NK-92 treated with Interleukin-12 subunit alpha and Interleukin-12 subunit beta, amount 100 ng/mL, for 24 hours (cell line): ENCODE measurements at regions not wholly inside any gene's neighbourhood (a gene's known extent, or its start where the extent isn't known, plus 50 kb on each side); places are given as distances from the start of the nearest gene placed in this dataset.
"Not testable (repeated sequence)": the region's sequence is repeated elsewhere in the genome, so short reads cannot be mapped to it uniquely, and the experiment has no call there.

ENCODE experiments used
- DNase-seq: peaks from one replicate; lab custom pipeline; 2025; lab: John Stamatoyannopoulos, UW

DNA sequence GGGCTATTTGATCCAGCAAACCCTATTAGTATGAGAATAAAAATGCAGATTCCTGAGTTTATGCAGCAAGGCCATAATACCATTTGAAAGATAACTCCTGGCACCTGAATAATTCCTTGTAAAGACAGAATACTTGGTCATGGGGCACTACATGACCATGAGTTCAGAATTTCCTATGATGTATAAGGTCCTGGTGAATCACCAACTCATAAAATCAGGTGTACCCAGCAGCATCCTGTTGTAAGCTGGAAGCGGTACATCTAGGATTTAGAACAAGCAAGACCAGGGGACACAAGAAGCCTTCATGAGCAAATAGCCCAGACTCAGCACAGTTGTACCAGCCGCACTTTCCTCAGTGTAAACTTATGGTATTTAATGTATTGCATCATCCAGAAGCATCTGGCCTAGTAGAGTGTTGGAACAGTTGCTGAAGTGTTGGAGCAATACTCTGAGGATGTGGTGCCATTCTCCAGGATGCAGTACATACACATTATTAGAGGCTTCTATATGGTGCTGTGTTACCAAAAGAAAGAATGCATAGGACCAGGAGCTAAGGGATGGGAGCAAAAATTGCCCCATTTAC, 233.4 kb downstream of the SQOR start:
- DNase-seq: no peak

DNA sequence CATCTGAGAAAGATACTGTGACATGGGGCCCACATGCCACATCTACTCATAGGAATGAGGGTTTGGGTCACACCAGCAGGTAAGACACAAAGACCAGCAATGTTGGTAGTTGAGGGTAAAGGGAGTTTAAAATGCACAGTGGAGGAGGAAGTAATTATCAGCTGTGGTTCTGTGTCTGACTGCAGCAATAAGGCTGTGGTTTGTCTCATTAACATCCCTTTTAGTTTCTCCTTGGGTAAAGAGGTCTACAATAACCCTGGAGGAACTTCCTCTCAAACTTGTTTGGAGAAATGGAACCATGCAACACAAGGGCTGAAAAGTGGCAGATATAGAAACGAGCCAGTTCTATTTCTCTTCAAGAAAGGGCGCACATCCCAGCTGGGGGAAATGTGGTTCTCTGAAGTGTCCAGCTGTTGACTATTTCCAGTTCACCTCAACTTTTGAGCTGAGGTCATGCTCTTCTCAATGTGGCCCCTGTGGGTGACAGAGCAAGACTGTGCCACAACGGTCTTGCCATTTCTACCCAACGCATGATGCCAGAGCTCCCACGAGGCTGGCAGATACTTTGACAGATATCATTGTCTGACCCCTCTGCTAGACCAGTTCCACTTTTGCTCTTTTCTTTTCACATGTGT, 234.3 kb downstream of the SQOR start:
- DNase-seq: no peak

DNA sequence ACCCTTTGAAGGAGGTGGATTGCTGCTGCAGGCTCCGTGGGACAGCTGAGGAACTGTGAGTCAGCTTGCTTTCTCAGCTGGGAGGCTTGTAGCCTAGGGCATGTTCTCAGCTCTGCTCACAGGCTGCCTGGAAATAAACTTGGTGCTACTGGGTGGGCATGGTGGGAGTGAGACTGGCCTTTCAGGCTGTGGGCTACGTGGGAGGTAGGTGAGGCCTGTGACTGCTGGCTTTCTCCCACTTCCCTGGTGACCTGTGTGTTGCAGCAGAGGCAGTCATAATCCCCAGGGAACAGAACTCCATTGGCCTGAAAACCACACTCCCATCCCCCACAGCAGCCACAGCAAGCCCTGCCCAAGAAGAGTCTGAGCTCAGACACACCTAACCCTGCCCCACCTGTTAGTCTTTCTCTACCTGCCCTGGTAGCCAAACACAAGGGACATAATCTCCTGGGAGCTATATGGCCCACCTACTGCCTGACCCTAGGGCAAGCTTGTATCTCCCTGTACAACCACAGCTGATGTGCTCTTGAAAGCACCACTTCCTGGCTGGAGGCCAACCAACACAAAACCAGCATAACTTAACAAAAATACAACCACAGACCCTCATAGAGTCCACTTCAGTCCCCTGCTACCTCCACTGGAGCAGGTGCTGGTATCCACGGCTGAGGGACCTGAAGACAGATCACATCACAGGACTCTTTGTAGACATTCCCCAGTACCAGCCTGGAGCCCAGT, 236.5 kb downstream of the SQOR start:
- DNase-seq: no peak

DNA sequence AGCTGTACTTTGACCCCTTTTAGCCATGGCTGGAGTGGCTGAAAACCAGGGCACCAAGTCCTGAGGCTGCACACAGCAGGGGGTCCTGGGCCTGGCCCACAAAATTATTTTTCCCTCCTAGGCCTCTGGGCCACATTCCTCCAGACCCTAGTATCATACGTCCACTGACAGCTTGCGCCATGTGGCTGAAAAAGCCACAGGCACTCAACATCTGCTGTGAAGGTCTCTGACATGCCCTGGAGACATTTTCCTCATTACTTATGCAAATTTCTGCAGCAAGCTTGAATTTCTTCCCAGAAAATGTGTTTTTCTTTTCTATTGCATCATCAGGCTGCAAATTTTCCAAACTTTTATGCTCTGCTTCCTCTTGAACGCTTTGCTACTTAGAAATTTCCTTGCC, 239.0 kb downstream of the SQOR start:
- no peak for DNase-seq

DNA sequence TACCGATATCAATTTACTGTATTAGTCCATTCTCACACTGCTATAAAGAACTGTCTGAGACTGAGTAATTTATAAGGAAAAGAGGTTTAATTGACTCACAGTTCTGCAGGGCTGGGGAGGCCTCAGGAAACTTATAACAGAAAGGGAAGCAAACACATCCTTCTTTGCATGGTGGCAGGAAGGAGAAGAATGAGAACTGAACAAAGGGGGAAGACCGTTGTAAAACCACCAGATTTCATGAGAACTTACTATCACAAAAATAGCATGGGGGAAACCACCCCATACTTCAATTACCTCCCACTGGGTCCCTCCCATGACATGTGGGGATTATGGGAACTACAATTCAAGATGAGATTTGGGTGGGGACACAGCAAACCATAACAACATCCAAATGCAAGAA, 239.7 kb downstream of the SQOR start:
- DNase-seq: not testable (repeated sequence)

DNA sequence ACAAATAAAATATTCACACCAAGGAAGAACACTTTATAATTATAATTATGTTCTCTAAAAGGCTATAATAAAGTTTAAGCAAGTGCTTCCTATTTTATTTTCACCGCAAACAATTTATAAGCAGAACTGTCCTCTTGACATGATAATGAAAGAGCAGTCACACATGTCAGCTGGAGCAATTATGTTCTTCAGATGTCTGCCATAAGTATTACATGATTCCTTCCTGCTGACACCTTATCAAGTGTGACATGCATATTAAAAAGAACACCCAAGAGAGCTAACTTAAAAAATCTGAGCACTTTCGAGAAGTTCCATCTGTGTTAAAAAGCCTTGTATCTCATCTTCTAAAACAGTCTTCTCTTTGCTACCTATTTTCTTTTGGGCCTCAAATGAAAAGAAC, 249.5 kb downstream of the SQOR start:
- DNase-seq: no peak

DNA sequence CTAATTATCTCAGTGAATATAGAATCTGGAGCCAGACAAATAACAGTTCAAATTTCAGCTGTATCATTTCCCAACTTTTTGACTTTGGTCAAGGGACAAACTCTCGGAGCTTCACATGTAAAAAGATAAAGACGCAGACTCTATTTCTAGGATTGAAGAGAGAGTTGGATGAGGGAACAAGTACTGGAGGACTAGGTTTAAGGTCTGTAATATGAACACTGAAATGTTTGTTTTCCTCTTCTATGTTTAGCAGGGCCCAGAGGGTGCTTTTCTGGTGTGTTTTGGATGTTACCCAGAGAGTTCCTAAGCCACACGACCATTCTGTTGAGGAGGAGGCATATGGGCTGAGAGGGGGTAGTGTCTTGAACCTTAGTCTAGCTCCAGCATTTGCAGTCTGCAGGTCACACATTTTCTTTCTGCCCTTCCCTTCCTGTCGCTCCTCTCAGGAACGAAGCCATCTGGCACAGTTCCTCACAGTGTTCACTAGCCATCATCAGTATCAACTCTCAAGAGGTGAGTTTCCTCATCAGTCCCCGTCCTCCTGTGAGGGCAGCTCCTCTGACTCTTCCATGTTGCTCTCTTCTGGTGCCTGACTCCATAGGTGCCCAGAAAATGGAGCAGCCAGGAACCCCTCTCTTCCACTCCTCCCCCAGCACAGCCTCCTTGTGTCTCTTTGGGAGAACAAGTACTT, 250.1 kb downstream of the SQOR start:
- DNase-seq: no peak

DNA sequence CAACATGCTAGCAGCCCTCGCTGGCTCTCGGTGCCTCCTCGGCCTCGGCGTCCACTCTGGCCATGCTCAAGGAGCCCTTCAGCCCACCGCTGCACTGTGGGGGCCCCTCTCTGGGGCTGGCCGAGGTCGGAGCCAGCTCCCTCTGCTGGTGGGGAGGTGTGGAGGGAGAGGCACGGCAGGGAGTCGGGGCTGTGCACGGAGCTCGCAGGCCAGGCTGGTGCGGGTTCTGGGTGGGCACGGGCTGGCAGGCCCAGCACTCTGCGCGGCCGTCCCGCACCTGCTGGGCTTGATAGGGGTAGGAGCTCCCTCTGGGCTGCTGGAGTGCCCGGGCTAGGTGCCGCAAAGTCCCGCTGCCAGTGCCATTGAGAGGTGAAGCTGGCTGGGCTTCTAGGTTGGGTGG, 251.0 kb downstream of the SQOR start:
- no peak for DNase-seq

DNA sequence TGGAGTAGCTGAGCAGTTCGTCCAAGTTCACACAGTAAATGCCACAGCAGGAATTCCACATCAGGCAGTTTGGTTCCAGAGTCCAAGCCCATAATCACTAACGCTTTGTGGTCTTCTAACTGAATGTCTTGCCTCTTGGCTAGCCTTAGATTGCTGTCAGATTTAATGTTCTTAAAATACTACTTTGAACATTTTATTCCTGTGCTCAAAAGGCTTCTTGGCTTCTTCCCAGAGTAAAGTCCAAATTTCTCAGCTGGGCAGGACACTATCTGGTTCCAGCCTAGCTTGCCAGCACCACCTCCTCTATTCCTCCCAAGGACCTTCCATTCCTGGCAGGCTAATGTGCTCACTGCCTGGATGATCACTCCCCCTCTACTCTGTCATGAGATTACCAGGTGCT, 256.9 kb downstream of the SQOR start:
- no peak for DNase-seq

DNA sequence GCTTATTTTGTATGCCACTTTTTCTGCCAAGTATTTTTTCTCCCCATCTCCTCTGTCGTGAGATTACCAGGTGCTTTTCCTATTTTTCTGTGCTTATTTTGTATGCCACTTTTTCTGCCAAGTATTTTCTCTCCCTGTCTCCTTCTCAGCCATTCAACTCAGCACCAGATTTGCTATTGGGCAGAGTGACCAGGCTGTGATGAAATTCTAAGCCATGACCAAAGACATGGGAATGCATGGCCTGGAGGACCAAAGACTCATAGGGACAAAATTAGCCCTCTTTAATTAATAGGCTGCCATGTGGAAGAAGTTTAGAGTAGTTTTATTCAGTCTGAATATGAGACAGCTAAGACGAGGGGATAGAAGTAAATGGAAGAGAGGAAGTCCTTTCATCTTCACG, 257.4 kb downstream of the SQOR start:
- DNase-seq: no peak

DNA sequence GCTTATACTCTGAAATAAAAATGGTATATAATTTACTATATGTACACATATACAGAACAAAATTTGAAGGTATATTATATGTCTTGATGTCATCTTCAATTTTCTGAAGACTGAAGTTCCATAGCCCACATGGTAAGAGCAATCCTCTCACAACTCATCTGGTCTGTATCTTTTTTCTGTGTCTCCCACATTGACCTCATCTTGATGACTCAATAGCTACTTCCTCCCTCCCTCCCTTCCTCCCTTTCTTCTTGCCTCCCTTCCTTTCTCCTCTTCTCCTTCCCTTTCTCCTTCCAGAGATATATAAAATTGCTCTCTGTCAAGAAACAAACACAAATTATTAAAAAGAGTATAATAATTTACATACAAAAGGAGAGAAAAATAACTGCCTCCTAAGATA, 268.5 kb downstream of the SQOR start:
- DNase-seq: no peak

DNA sequence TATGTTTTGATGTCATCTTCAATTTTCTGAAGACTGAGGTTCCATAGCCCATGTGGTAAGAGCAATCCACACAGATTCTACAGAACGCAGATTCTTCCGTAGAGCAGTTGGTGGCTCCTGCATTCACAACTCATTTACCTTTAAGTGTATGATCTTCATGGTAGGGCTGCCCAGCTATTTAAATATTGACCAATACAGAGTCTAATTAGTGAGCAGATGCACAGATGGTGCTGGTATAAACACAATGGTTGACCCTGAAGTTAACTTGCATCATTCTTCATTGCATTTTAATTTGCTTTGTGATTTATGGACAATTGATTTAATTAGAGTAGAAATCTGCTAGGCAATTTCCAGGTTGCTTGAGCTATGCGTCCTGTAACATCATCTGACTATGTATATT, 269.2 kb downstream of the SQOR start:
- no peak for DNase-seq

DNA sequence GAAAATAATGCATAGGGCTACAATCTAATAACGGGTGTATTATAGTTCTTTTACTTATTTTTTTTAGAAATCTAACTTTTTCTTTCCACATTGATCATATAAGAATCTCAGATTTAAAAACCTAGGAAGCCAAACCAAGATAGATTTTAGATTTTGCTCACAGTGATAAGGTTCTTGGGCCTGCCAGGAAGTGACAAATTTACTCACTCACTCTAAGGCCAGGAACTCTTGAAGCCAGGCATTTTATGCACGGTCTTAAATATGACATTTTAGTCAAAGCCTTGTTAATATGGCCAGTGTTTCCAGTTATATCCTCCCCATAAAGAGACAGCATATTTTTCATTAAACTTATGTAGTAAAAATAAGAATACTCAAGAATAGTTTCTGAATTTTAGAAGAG, 271.4 kb downstream of the SQOR start:
- DNase-seq: no peak

DNA sequence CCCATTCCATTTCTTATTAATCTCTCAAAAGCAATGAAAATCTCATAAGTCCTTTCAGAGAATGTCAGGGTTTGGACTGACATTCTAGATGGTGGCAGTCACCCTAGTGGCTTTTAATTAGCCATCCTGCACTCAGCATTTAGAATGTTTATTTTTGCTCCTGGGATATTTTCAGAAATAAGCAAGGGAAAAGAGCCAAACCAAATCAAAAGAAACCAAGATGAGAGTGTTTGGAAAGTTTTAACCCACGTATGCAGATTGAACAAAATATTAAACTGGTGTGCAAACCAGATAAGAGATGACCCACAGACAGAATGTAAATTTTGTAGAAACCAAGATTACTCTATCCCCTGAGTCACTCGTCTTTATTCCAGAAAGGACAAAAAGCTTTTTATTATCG, 275.8 kb downstream of the SQOR start:
- DNase-seq: no peak

DNA sequence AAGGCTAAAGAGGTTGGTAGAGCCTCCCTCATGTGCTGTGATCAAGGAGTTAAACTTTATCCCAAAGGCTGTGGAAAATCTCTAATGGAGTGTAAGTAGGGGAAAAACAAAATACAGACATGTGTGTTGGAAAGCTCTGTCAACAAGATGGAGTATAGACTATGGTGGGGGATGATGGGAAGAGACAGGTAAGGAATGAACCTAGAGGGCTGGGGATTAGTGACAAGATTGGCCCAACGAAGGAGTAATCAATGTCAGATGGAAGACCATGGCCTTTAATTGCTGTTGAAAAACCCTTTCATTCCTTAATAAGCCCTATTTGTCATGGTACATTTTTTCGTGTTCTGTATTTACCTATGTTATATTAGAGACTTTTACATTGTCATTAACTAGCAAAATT, 278.6 kb downstream of the SQOR start:
- DNase-seq: no peak

DNA sequence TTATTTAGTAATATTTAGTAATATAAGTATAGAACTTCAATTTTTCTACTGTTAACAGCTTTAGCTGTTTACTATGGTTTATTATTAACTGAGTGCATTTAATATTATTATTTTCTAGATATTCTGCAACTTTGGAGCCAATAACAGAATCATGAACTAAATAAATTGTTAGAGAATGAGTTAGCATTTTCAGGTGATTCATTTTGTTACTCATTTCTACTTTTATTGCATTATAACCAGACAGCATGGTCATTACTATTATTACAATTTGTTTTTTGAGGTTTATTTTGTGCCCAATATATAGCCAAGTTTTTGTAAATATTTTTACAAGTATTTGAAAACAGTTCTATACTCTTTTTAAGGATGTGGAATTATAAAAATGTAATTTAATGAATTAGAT, 279.6 kb downstream of the SQOR start:
- DNase-seq: no peak

DNA sequence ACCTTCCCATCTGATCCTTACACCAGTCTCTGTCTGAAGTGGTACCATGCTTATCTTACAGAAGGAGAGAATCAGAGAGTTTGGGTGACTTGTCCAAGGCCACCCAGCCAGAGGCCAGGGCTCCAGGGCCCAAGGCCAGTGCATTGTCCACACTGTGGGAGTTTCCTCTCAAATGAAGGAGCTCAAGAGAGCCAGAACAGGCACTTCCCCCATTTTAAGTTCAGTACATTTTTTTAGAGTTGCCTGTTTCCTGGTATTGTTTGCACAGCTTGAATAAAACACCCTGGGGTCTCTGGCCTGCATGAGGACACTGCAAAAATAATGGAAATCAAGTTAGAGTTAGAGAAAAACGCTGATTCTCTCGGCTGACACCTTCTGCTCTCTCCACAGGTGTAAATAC, 284.0 kb downstream of the SQOR start:
- no peak for DNase-seq

DNA sequence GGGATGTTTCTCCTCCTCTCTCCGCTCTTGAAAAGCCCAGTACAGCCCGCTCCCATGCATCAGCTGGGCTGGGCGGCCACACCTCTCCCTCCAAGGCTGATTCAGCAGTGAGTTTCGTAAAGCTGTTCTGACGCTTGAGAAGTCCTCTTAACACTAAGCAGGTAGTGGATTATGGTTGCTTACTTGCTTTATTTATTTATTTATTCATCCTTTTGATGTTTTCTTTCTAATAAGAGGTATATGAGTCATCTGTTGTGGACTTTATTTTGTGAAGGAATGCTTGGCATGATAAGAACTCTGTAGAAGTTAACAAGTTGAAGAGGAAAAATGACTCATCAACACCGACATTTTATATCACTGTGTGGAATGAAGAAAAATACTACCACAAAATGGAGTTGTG, 285.0 kb downstream of the SQOR start:
- DNase-seq: no peak

DNA sequence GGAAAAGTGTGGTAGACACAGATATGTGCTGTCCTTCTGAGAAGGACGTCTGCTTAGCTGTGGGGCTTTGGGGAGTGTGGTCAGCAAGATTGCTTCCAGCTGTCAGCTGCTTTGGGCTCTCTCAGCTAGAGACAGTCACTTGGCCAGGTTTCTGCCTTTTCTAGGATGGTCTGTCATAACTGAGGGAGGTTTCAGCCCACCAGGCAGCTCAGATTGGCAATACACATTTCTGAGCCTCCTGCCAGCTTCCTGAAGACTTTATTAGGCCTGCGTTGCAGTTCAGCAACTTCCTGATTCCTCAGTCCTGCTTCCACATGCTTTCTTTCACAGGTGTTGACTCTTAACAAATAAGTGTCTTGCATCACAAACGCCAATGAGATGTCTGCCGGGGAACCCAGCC, 286.5 kb downstream of the SQOR start:
- no peak for DNase-seq

DNA sequence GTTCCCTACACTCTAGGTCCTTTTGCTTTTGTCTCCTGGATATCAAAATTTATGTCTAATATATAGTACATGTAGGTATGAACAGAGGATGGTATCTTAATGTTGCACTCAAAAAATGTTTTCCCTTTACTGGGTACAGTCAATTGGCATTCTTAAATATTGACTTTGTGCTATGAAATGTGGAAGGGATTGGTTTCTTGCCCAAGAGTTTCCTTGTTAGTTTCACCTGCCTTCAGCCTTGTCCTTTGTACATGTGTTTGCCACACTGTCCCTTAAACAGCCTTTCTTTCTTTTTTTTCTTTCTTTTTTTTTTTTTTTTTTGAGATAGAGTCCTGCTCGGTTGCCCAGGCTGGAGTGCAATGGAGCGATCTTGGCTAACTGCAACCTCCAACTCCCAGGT, 287.1 kb downstream of the SQOR start:
- DNase-seq: no peak

DNA sequence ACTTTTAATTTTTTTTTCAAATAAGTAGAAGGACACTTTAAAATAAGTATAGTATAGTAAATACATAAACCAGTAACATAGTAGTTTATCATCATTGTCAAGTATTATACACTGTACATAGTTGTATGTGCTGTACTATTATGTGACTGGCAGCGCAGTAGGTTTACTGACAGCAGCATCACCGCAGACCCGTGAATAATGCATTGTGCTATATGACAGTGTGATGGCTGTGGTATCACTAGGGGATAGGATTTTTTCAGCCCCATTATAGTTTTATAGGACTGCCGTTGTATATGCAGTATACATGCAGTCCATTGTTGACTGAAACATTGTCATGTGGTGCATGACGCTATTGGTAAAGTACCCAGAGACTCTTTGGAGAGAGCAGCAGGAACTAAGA, 306.5 kb downstream of the SQOR start:
- no peak for DNase-seq

DNA sequence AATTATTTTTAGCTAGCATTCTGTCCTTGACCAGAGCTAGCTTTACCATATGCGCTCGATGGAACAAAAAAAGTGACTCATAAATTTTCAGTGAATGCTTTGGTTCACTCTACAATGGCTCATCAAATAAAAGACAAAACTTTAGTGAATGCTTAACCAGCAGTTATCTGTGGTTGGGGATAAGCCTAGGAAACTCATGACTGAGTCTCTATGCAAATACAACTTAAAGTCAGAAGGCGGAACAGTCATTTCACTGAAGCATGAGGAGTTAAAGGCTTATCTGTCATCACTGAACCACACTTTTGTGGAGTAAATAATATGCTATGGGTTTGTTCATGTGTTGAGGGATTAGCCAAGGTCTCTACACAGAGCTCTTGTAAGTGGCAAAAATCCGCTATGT, 308.4 kb downstream of the SQOR start:
- no peak for DNase-seq

DNA sequence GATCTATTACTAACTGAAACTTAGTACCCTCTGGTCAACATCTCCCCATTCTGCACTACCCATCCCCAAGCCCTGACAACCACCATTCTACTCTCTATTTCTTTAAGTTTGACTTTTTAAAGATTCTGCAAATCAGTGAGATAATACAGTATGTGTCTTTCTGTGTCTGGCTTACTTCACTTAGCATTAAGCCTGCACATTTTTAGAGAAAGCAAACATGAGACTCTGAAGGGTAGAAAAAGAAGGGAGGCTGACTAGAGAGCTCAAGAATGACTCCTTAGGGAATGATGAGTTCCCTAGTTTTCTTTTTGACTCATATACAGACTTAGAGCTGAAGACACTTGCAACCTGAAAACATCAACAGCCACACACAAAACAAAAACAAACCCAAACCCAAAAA, 311.3 kb downstream of the SQOR start:
- no peak for DNase-seq
